Trophoblast cell (in vitro differentiated cells and primary cell): ENCODE measurements at regions not wholly inside any gene's neighbourhood (a gene's known extent, or its start where the extent isn't known, plus 50 kb on each side); places are given as distances from the start of the nearest gene placed in this dataset.
"Not testable (repeated sequence)": the region's sequence is repeated elsewhere in the genome, so short reads cannot be mapped to it uniquely, and the experiment has no call there.

Experiments used
- DNase-seq, 2 donors: peaks; one replicate each; pipeline ENCODE4 v3.0.0-alpha.2; 2016
- H2AFZ ChIP-seq: 2 replicates; pipeline ENCODE4 v1.6.1; 2013; ENCODE audit warnings: low read length, moderate library complexity, mild to moderate bottlenecking; ENCODE audit not compliant: insufficient read depth, poor library complexity
- H2AK5ac ChIP-seq: 2 replicates; pipeline ENCODE4 v1.6.1; 2013; ENCODE audit warnings: mild to moderate bottlenecking, low read length
- H2BK120ac ChIP-seq: 2 replicates; pipeline ENCODE4 v1.6.1; 2013; ENCODE audit warnings: low read length, mild to moderate bottlenecking, moderate library complexity; ENCODE audit not compliant: insufficient read depth, poor library complexity
- H2BK12ac ChIP-seq: 2 replicates; pipeline ENCODE4 v1.6.1; 2013; ENCODE audit warnings: mild to moderate bottlenecking, low read length, moderate library complexity
- H2BK5ac ChIP-seq: 2 replicates; pipeline ENCODE4 v1.6.1; 2013; ENCODE audit warnings: low read length, low read depth, moderate library complexity, mild to moderate bottlenecking; ENCODE audit not compliant: poor library complexity
- H3K14ac ChIP-seq: 2 replicates; pipeline ENCODE4 v1.6.1; 2013; ENCODE audit warnings: mild to moderate bottlenecking, low read length
- H3K18ac ChIP-seq: 2 replicates; pipeline ENCODE4 v1.6.1; 2013; ENCODE audit warnings: mild to moderate bottlenecking, low read length
- H3K23ac ChIP-seq: 2 replicates; pipeline ENCODE4 v1.6.1; 2013; ENCODE audit warnings: low read length
- H3K27ac ChIP-seq: 2 replicates; pipeline ENCODE4 v1.5.1; 2013; ENCODE audit warnings: low read depth, mild to moderate bottlenecking, inconsistent platforms, low read length, moderate library complexity
- H3K27me3 ChIP-seq: 2 replicates; pipeline ENCODE4 v1.6.1; 2013; ENCODE audit warnings: inconsistent platforms, mild to moderate bottlenecking, low read length, moderate library complexity; ENCODE audit not compliant: insufficient read depth
- H3K36me3 ChIP-seq, 2 experiments: 1 replicate in 1 of 2; 2 replicates in 1 of 2; pipeline ENCODE4 v1.6.1; 2013; ENCODE audit warnings: low read length in 2 of 2, mild to moderate bottlenecking in 2 of 2, moderate library complexity in 1 of 2; ENCODE audit not compliant: insufficient read depth in 2 of 2, control insufficient read depth in 1 of 2
- H3K4ac ChIP-seq: 2 replicates; pipeline ENCODE4 v1.6.1; 2013; ENCODE audit warnings: low read depth, mild to moderate bottlenecking, low read length, moderate library complexity
- H3K4me1 ChIP-seq, 2 experiments: 1 replicate in 1 of 2; 2 replicates in 1 of 2; pipeline ENCODE4 v1.6.1; 2013; ENCODE audit warnings: low read length in 2 of 2, mild to moderate bottlenecking in 2 of 2, moderate library complexity in 1 of 2; ENCODE audit not compliant: insufficient read depth in 2 of 2, control insufficient read depth in 1 of 2
- H3K4me2 ChIP-seq: 2 replicates; pipeline ENCODE4 v1.6.1; 2013; ENCODE audit warnings: inconsistent platforms, mild to moderate bottlenecking, low read length, moderate library complexity
- H3K4me3 ChIP-seq: 2 replicates; pipeline ENCODE4 v1.5.1; 2013; ENCODE audit warnings: mild to moderate bottlenecking, low read depth, low read length, inconsistent platforms
- H3K79me1 ChIP-seq: one replicate; pipeline ENCODE4 v1.6.1; 2013; ENCODE audit warnings: low read length
- H3K79me2 ChIP-seq: 2 replicates; pipeline ENCODE4 v1.6.1; 2013; ENCODE audit warnings: low read length, mild to moderate bottlenecking; ENCODE audit not compliant: control insufficient read depth, insufficient read depth, poor library complexity
- H3K9ac ChIP-seq: 2 replicates; pipeline ENCODE4 v1.6.1; 2013; ENCODE audit warnings: mild to moderate bottlenecking, low read length
- H3K9me3 ChIP-seq: 2 replicates; pipeline ENCODE4 v1.6.1; 2013; ENCODE audit warnings: low read depth, mild to moderate bottlenecking, control low read depth, inconsistent platforms, low read length; ENCODE audit not compliant: insufficient read depth
- H4K12ac ChIP-seq: 2 replicates; pipeline ENCODE4 v1.6.1; 2013; ENCODE audit warnings: low read depth, mild to moderate bottlenecking, low read length, moderate library complexity
- H4K8ac ChIP-seq: 2 replicates; pipeline ENCODE4 v1.6.1; 2013; ENCODE audit warnings: low read depth, mild to moderate bottlenecking, low read length, moderate library complexity
- H4K91ac ChIP-seq: one replicate; pipeline ENCODE4 v1.6.1; 2013; ENCODE audit warnings: low read depth, mild to moderate bottlenecking, low read length, moderate library complexity
- WGBS: extraction: QIAGEN DNeasy Blood & Tissue Kit; methylation state at CpG from one replicate; pipeline ENCODE4 v1.1.7; 2013; ENCODE audit warnings: missing lambda C conversion rate; ENCODE audit not compliant: insufficient read length, insufficient coverage; ENCODE audit errors: extremely low coverage; 5-methylcytosine and 5-hydroxymethylcytosine counted together

DNA sequence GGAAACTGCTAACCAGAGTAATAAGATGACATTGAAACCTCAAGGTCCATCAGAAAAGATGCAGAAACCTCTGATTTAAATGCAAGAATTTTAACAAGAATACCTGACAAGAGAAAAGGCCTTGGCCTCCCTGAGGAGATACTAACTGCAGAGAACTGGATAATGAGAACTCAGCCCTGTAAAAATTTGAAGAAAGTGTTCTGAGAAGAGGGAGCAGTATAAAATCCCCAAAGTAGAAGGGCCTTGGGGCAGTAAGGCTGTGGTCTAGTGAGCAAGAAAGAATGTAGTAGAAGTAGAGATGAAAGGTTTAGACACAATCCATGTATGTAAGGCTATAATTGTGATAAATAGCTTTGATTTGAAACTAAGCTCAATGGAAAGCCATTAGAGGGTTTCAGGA, 394.1 kb downstream of the ZBBX start:
- H2BK12ac ChIP-seq = no peak overlapping the region
- H2AK5ac ChIP-seq = no peak overlapping the region
- no peaks in the 10 kb centered on the region for H3K9me3 ChIP-seq
- H2BK5ac ChIP-seq = no peak overlapping the region
- no peak overlapping the region for H4K12ac ChIP-seq
- H3K23ac ChIP-seq = no peak overlapping the region
- DNase-seq = no peak
- H3K27ac ChIP-seq = no peak overlapping the region
- no peak overlapping the region for H2AFZ ChIP-seq
- no peak overlapping the region for H3K14ac ChIP-seq
- H3K79me1 ChIP-seq = no peaks in the 10 kb centered on the region
- H4K91ac ChIP-seq = no peak overlapping the region
- no peak overlapping the region for H3K18ac ChIP-seq
- no peaks in the 10 kb centered on the region for H3K36me3 ChIP-seq
- no peak overlapping the region for H2BK120ac ChIP-seq
- no peak overlapping the region for H3K4ac ChIP-seq
- H3K4me2 ChIP-seq = no peak overlapping the region
- no peak overlapping the region for H3K9ac ChIP-seq
- no peaks in the 10 kb centered on the region for H3K79me2 ChIP-seq
- peaks cover 2 to 3% of the 10 kb centered on the region in 2 experiments for H3K4me1 ChIP-seq
- H3K4me3 ChIP-seq = no peak overlapping the region
- no peaks in the 10 kb centered on the region for H3K27me3 ChIP-seq
- no peak overlapping the region for H4K8ac ChIP-seq

DNA sequence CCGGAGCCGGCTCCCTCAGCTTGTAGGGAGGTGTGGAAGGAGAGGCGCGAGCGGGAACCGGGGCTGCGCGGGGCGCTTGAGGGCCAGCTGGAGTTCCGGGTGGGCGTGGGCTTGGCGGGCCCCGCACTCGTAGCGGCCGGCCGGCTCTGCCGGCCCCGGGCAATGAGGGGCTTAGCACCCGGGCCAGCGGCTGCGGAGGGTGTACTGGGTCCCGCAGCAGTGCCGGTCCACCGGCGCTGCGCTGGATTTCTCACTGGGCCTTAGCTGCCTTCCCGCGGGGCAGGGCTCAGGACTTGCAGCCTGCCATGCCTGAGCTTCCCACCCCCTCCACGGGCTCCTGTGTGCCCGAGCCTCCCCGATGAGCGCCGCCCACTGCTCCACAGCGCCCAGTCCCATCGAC, 404.3 kb downstream of the ZBBX start:
- H2BK5ac ChIP-seq, H2AK5ac ChIP-seq, H3K36me3 ChIP-seq: not testable (repeated sequence)

DNA sequence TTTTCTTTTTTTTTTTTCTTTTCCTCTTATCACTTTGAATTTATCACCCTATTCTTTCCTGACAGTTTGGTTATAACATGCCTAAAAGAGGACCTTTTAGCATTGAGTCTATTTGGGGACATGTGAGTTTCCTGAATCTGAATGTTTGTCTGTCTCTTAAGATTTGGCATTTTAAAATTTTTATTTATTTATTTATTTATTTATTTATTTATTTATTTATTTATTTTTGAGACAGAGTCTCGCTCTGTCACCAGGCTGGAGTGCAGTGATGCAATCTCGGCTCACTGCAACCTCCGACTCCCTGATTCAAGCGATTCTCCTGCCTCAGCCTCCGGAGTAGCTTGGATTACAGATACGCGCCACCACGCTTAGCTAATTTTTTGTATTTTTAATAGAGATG, 412.4 kb downstream of the ZBBX start:
- H2BK12ac ChIP-seq, H3K27me3 ChIP-seq, DNase-seq, H4K8ac ChIP-seq, H3K79me2 ChIP-seq, H2AFZ ChIP-seq, H3K9me3 ChIP-seq, H4K91ac ChIP-seq, H3K4me2 ChIP-seq, H3K36me3 ChIP-seq, H2BK120ac ChIP-seq, H3K9ac ChIP-seq, H3K18ac ChIP-seq, H2BK5ac ChIP-seq, H3K27ac ChIP-seq, H3K4me1 ChIP-seq, H4K12ac ChIP-seq, H2AK5ac ChIP-seq, H3K4ac ChIP-seq, H3K4me3 ChIP-seq, H3K14ac ChIP-seq, H3K23ac ChIP-seq, H3K79me1 ChIP-seq: not testable (repeated sequence)
- WGBS = no CpG with 5 or more reads among the region's 8 CpGs

More for the DNA sequence above, 404.3 kb downstream of the ZBBX start:
- H3K14ac ChIP-seq, H3K27me3 ChIP-seq, H2BK12ac ChIP-seq, H3K23ac ChIP-seq, H3K9me3 ChIP-seq, H3K79me1 ChIP-seq, H3K4ac ChIP-seq, H4K12ac ChIP-seq, DNase-seq, H3K79me2 ChIP-seq, H3K27ac ChIP-seq, H3K18ac ChIP-seq, H3K4me1 ChIP-seq, H4K8ac ChIP-seq, H2BK120ac ChIP-seq, H3K4me2 ChIP-seq, H2AFZ ChIP-seq, H4K91ac ChIP-seq, H3K4me3 ChIP-seq, H3K9ac ChIP-seq: not testable (repeated sequence)
- WGBS = no CpG with 5 or more reads among the region's 36 CpGs

DNA sequence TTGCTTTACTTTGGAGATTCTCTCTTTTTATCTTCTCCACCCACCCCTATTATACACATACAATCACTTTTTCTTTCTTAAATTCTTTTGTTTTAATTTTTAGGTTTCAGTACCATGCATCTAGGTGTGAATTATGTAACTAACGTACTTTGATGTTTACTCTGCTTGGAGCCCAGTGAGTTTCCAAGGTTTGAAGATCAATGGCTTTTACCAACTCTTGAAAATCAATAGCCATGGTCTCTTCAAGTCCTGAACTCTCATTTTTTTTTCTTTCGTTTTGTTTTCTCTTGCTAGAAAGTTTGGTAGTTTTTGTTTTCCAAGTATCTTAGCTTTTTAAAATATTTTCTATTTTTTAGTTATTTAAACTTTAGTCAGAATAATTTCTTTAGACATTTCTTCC, 417.2 kb downstream of the ZBBX start:
- no peak overlapping the region for H2BK12ac ChIP-seq
- H3K79me2 ChIP-seq = no peaks in the 10 kb centered on the region
- no peak overlapping the region for H4K8ac ChIP-seq
- H2BK5ac ChIP-seq = no peak overlapping the region
- no peak overlapping the region for H3K4ac ChIP-seq
- H4K91ac ChIP-seq = no peak overlapping the region
- H3K79me1 ChIP-seq = no peaks in the 10 kb centered on the region
- H4K12ac ChIP-seq = no peak overlapping the region
- no peak overlapping the region for H2BK120ac ChIP-seq
- H3K4me3 ChIP-seq = no peak overlapping the region
- no peaks in the 10 kb centered on the region for H3K9me3 ChIP-seq
- H3K18ac ChIP-seq = no peak overlapping the region
- H2AFZ ChIP-seq = no peak overlapping the region
- no peak overlapping the region for H3K4me2 ChIP-seq
- no peak overlapping the region for H3K23ac ChIP-seq
- H3K27ac ChIP-seq = no peak overlapping the region
- H3K14ac ChIP-seq = no peak overlapping the region
- no CpG with 5 or more reads among the region's 2 CpGs for WGBS
- no peak for DNase-seq
- H2AK5ac ChIP-seq = no peak overlapping the region
- H3K36me3 ChIP-seq = no peaks in the 10 kb centered on the region
- H3K4me1 ChIP-seq = no peaks in the 10 kb centered on the region
- no peaks in the 10 kb centered on the region for H3K27me3 ChIP-seq
- no peak overlapping the region for H3K9ac ChIP-seq

DNA sequence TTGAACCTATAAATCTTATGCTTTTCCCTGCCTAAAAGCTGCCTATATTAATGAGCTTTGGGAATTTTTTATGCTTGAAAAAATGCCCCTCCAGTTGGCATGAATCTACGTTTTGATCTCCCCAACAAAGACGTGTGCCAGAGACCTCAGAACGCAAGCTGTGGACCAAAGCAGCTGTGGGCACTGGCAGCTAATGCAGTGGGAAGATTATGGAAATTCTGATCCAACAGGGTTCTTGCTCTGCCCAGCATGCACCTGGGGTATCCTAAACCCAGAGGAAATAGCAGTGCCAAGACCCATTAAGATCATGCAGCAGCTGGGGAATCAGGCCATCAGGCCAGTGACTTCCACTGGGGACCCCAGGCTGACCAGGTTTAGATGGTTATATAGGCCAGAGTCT, 423.0 kb downstream of the ZBBX start:
- no CpG with 5 or more reads among the region's 3 CpGs for WGBS

More for the DNA sequence above, 423.0 kb downstream of the ZBBX start:
- H3K27me3 ChIP-seq = no peaks in the 10 kb centered on the region
- no peaks in the 10 kb centered on the region for H3K79me1 ChIP-seq
- H2BK12ac ChIP-seq = no peak overlapping the region
- H3K14ac ChIP-seq = no peak overlapping the region
- H3K18ac ChIP-seq = no peak overlapping the region
- H4K12ac ChIP-seq = no peak overlapping the region
- H3K4me3 ChIP-seq = no peak overlapping the region
- no peak overlapping the region for H3K4ac ChIP-seq
- no peak overlapping the region for H4K8ac ChIP-seq
- H3K36me3 ChIP-seq = no peaks in the 10 kb centered on the region
- H4K91ac ChIP-seq = no peak overlapping the region
- no peak overlapping the region for H3K4me2 ChIP-seq
- H3K23ac ChIP-seq = no peak overlapping the region
- H3K4me1 ChIP-seq = no peaks in the 10 kb centered on the region
- H3K27ac ChIP-seq = no peak overlapping the region
- H3K9me3 ChIP-seq = peaks cover 2% of the 10 kb centered on the region
- H2BK5ac ChIP-seq = no peak overlapping the region
- H2AK5ac ChIP-seq = no peak overlapping the region
- no peak overlapping the region for H2BK120ac ChIP-seq
- DNase-seq = no peak
- H3K79me2 ChIP-seq = no peaks in the 10 kb centered on the region
- H3K9ac ChIP-seq = no peak overlapping the region
- no peak overlapping the region for H2AFZ ChIP-seq
